LNCaP clone FGC (cell line): ENCODE measurements at regions not wholly inside any gene's neighbourhood (a gene's known extent, or its start where the extent isn't known, plus 50 kb on each side); places are given as distances from the start of the nearest gene placed in this dataset.
A peak's percentile ranks its signal among the peaks of the same experiment; 100 is the strongest.

Experiments
- DNase-seq: peaks from one replicate; pipeline ENCODE4 v3.0.0-alpha.2; 2011; ENCODE audit warnings: low read depth
- H3K4me3 ChIP-seq: 2 replicates; pipeline ENCODE4 v1.5.1; 2011; ENCODE audit warnings: mild to moderate bottlenecking, low read depth, low read length, control low read depth
- TF ChIP-seq, protein P1 (sequence below): IDR thresholded peaks from 2 replicates; pipeline ENCODE4 v1.5.1; 2012; ENCODE audit warnings: mild to moderate bottlenecking; ENCODE audit not compliant: control insufficient read depth, insufficient read depth; ENCODE audit errors: extremely low read depth

DNA sequence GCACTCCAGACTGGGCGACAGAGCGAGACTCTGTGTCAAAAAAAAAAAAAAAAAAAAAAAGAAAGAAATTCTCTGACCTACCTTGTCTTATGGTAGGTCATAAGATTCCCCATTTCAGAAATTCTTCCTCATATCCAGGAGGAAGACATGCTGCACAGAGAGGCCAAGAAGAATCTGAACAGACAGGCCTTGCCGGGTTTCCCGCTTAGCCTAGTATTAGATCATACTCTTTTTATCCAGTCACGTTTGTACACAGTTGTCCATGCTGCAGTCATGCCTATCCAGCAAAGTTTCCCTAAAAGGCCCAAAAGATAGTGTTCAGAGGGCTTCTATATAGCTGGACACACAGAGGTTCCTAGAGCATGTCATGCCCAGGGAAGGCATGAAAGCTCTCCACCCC lies 93.6 kb upstream of the CHODL start:
- TF ChIP-seq, protein P1, sequence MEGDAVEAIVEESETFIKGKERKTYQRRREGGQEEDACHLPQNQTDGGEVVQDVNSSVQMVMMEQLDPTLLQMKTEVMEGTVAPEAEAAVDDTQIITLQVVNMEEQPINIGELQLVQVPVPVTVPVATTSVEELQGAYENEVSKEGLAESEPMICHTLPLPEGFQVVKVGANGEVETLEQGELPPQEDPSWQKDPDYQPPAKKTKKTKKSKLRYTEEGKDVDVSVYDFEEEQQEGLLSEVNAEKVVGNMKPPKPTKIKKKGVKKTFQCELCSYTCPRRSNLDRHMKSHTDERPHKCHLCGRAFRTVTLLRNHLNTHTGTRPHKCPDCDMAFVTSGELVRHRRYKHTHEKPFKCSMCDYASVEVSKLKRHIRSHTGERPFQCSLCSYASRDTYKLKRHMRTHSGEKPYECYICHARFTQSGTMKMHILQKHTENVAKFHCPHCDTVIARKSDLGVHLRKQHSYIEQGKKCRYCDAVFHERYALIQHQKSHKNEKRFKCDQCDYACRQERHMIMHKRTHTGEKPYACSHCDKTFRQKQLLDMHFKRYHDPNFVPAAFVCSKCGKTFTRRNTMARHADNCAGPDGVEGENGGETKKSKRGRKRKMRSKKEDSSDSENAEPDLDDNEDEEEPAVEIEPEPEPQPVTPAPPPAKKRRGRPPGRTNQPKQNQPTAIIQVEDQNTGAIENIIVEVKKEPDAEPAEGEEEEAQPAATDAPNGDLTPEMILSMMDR = no peak
- no peak for DNase-seq
- no peak overlapping the region for H3K4me3 ChIP-seq

DNA sequence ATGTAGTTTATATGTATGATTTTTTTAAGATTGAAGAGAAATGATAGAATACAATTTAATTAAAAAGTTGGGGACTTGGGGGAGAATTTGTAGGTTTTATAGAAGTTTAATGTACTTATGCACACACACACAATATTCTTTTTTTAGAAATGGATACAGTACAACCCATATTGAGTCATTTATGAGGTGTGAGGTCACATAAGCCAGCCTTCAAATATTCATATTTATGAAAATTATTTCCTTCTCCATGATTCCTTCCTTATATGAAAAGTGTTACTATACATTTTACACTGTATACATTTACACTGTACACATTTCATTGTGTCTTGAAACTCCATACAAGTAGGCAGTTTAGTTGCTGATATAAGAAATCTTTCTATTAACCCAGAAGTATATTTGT lies 96.2 kb upstream of the CHODL start:
- DNase-seq = no peak
- TF ChIP-seq, protein P1 = no peak
- H3K4me3 ChIP-seq = no peak overlapping the region

DNA sequence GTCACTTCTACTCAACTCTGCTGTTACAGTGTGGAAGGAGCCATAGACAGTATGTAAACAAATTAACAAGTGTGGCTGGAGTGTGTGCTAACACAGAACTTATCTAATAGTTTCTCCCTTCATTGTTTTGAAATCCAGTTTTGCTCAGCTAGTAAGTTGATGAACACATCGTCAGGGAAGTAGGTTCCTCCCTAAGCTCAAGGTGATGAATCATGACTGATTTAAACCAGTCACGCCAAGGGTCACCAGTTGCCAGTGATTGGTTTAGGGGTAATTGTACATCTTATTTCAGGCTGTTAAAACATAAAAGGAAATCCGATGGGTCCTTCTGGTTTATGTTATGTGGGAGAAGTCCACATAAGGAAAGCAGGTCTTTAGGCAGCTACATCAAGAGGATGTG lies 97.0 kb upstream of the CHODL start:
- no peak for DNase-seq
- no peak overlapping the region for H3K4me3 ChIP-seq
- TF ChIP-seq, protein P1 = no peak

DNA sequence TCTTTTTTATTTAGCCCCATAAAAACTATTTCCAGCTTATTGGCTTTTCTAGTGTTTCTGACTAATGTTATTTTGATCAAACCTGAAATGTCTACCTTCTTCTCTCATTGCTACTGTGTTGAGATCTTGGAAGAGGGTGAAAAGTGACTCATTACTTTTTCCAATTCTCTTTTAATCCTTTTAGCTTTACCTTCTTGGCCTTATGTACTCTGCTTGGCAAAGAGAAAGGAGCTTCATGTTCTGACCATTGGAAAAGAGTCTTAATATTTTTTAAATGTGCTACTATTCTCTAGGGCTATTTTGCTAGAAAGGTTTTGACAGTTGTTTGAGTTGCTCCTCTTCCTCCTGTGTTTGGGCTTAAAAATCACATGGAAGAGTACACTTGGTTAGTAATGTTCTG lies 97.8 kb upstream of the CHODL start:
- no peak for DNase-seq
- H3K4me3 ChIP-seq = no peak overlapping the region
- TF ChIP-seq, protein P1 = no peak

DNA sequence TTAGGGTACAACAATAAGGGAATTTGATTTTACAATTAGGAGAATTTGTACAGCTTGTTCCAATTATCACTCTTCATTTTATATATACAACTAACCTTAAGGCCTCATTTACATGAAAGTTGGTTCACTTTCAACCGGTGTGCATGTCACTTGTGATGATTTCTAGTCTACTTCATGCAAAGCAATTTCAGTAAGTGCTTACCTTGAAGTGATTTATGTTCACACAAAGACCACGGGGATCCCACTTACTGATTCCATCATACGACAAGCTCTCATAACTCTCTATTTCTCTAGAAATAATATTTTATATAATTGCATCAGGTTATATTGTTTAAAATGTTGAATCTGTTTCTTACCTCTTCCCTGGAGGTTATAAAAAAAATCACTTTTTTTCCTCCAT lies 100.3 kb upstream of the CHODL start:
- H3K4me3 ChIP-seq = no peak overlapping the region
- DNase-seq = no peak
- TF ChIP-seq, protein P1 = no peak

DNA sequence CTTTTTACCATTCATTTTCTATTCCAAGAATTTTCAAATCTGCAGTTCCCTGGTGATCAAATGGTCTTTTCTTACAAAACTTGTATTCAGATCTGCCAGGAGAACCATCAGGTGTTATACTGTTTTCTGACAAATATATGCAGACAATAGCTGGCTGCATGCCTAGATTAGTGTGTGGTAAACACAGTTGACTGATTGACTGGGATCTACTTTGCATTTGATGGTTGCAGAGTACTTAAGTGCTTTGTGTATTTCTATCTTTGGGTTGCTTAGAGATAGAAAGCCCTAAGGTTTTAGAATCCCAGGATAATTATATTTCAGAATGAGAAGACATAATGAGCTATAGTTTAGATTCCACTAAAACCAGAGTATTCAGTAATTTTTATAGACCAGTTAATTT lies 102.0 kb upstream of the CHODL start:
- TF ChIP-seq, protein P1 = no peak
- DNase-seq = peak; percentile 45

DNA sequence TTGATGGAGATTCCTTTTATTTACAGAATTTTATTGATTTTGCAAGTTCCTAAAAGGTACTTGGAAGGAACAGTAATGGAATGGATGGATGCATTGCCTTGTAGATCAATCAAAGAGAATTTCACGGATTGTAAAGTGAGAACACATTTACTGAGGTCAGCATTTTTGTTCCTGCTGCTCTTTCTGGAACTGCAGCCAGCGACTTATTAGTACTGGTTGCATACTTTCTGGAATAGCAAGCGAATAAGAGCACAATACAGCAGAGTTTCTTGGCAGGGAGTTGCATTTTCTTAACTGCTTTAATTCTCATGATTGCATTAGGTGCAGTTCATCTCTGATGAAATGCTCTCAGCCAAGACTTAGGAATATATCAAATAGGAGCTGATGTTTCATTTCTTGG lies 106.1 kb upstream of the CHODL start:
- TF ChIP-seq, protein P1 = no peak
- DNase-seq = no peak
- no peak overlapping the region for H3K4me3 ChIP-seq

More for the DNA sequence above, 102.0 kb upstream of the CHODL start:
- H3K4me3 ChIP-seq = no peak overlapping the region
